Gastroesophageal sphincter (tissue), 4 donors: ENCODE measurements at regions not wholly inside any gene's neighbourhood (a gene's known extent, or its start where the extent isn't known, plus 50 kb on each side); places are given as distances from the start of the nearest gene placed in this dataset.

Experiments used
- ATAC-seq: fragments of 150-250 bp; one replicate; pipeline ENCODE4 v1.9.1; 2016; ENCODE audit warnings: mild to moderate bottlenecking, moderate library complexity
- H3K27ac ChIP-seq, 4 donors: fragments of 200-600 bp; sonication (generic) in 3 of 4; 1 replicate in 3 of 4; 2 replicates in 1 of 4; pipeline ENCODE4 v1.5.1; 2016 to 2019
- H3K27me3 ChIP-seq: fragments of 200-600 bp; sonication (generic); one replicate; pipeline ENCODE4 v1.5.1; 2019
- H3K36me3 ChIP-seq, 2 donors: fragments of 200-600 bp; sonication (generic); one replicate each; pipeline ENCODE4 v1.5.1; 2019; ENCODE audit warnings: control low read depth in 1 of 2
- H3K4me1 ChIP-seq, 3 donors: fragments of 200-600 bp; sonication (generic); 1 replicate in 2 of 3; 2 replicates in 1 of 3; pipeline ENCODE4 v1.5.1; 2016 to 2019; ENCODE audit warnings: control low read depth in 2 of 3
- H3K4me3 ChIP-seq, 2 donors: fragments of 200-600 bp; sonication (generic); one replicate each; pipeline ENCODE4 v1.5.1; 2019; ENCODE audit warnings: mild to moderate bottlenecking in 1 of 2, moderate library complexity in 1 of 2
- H3K9me3 ChIP-seq, 3 donors: fragments of 200-600 bp; sonication (generic); one replicate each; pipeline ENCODE4 v1.5.1; 2017 to 2019; ENCODE audit warnings: control low read depth in 2 of 3
- CTCF ChIP-seq, 4 experiments: fragments of 200-600 bp in 2 of 4; fragments of 450-650 bp in 2 of 4; sonication (generic) in 1 of 4; IDR thresholded peaks; one replicate each; pipeline ENCODE4 v1.5.1; 2017 to 2019; ENCODE audit warnings: antibody characterized with exemption in 4 of 4, mild to moderate bottlenecking in 2 of 4, moderate library complexity in 2 of 4
- EP300 ChIP-seq: sonication (generic); formaldehyde crosslinking; IDR thresholded peaks from one replicate; pipeline ENCODE4 v1.6.1; 2017; ENCODE audit warnings: antibody characterized with exemption, mild to moderate bottlenecking
- POLR2A ChIP-seq, 2 donors: fragments of 450-650 bp; IDR thresholded peaks; one replicate each; pipeline ENCODE4 v1.6.1; 2017; ENCODE audit warnings: antibody characterized with exemption in 2 of 2, mild to moderate bottlenecking in 2 of 2, moderate library complexity in 1 of 2
- POLR2AphosphoS5 ChIP-seq: sonication (generic); formaldehyde crosslinking; IDR thresholded peaks from one replicate; pipeline ENCODE4 v1.6.1; 2017; ENCODE audit warnings: antibody characterized with exemption
- WGBS, 2 donors: methylation state at CpG; one replicate each; pipeline ENCODE4 v1.1.5; 2018; ENCODE audit warnings: low coverage in 1 of 2; 5-methylcytosine and 5-hydroxymethylcytosine counted together

DNA sequence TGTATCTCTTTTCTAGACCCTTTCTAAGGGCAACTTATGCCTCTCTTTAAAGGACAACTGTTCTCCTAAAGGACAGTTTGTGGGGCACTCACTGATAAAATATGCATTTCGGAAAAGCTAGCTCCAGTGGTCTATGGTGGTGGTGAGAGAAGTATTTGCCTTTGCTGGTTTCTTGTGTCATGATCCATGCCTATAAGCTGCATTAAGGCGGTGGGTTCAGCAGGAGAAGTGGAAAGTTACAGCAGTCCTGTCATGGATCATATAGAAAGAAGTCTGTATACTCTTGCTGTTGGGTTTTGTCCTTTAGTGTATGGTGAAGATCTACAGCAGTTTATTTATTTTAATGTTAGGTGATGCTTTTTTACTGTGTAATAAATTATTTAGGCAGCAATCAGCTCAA, 563.9 kb upstream of the PSMD7 start:
- H3K9me3 ChIP-seq = peaks cover 0 to 5% (median 0%) of the 10 kb centered on the region in 3 donors
- WGBS, 2 donors = 88 to 89% methylated on average over 1 to 2 of the region's 2 CpGs
- no peaks in the 10 kb centered on the region for H3K27me3 ChIP-seq
- H3K4me1 ChIP-seq = no peaks in the 10 kb centered on the region
- TF ChIP-seq POLR2A (IDR thresholded peaks at IDR 0.05) = no peak
- no peak for TF ChIP-seq CTCF (IDR thresholded peaks at IDR 0.05)
- no peak for TF ChIP-seq POLR2AphosphoS5
- TF ChIP-seq EP300 = no peak
- no peak overlapping the region for H3K27ac ChIP-seq
- no peak overlapping the region for H3K4me3 ChIP-seq
- no peak for ATAC-seq
- no peaks in the 10 kb centered on the region for H3K36me3 ChIP-seq

GRCh38 chr16:73732143-73732542, 564.5 kb upstream of the PSMD7 start:
- no peaks in the 10 kb centered on the region for H3K36me3 ChIP-seq
- H3K9me3 ChIP-seq = peaks cover 0 to 5% (median 0%) of the 10 kb centered on the region in 3 donors
- WGBS, 2 donors = 40 to 83% methylated on average over 1 of the region's 1 CpG
- H3K4me1 ChIP-seq = no peaks in the 10 kb centered on the region
- no peak for ATAC-seq
- H3K4me3 ChIP-seq = no peak overlapping the region
- H3K27ac ChIP-seq = no peak overlapping the region
- H3K27me3 ChIP-seq = no peaks in the 10 kb centered on the region
- TF ChIP-seq EP300 = no peak
- no peak for TF ChIP-seq POLR2A (IDR thresholded peaks at IDR 0.05)
- no peak for TF ChIP-seq POLR2AphosphoS5
- TF ChIP-seq CTCF (IDR thresholded peaks at IDR 0.05) = no peak

DNA sequence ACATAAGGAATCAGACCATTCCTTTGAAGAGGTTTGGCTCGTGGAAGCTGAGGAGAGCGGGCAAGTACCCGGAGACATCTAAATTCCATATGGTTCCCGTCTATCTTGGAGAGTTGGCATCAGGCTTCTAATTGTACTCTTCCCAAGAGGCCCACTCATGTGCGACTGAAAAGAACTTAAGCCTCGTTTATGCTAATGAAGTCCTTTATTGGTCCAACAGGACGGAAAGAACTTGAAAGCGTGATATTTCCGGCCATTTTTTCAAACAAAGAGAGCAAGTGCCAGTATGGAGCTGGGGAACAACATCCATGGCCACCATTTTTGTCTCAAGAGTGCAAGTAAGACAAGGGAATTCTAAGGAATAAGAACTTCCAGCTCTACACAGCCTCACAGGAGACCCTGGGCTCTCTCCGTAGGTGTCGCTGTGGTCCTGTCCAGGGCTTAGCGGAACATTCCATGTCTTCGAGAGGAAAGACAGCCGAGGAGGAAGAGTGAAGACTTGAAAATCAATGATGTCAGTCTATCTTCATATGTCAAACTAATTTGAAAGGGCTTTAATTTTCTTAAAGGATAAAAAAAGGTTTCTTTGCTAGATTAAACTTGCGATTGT, 566.0 kb upstream of the PSMD7 start:
- no peaks in the 10 kb centered on the region for H3K27me3 ChIP-seq
- TF ChIP-seq EP300 (no peak), POLR2AphosphoS5 (no peak), CTCF (IDR thresholded peaks at IDR 0.05) (no peak), POLR2A (IDR thresholded peaks at IDR 0.05) (no peak)
- no peaks in the 10 kb centered on the region for H3K4me1 ChIP-seq
- no peaks in the 10 kb centered on the region for H3K36me3 ChIP-seq
- H3K9me3 ChIP-seq = peaks cover 0 to 5% (median 0%) of the 10 kb centered on the region in 3 donors
- 80 to 93% methylated on average over 13 to 15 of the region's 15 CpGs for WGBS, 2 donors
- no peak overlapping the region for H3K27ac ChIP-seq
- ATAC-seq = no peak
- H3K4me3 ChIP-seq = no peak overlapping the region

DNA sequence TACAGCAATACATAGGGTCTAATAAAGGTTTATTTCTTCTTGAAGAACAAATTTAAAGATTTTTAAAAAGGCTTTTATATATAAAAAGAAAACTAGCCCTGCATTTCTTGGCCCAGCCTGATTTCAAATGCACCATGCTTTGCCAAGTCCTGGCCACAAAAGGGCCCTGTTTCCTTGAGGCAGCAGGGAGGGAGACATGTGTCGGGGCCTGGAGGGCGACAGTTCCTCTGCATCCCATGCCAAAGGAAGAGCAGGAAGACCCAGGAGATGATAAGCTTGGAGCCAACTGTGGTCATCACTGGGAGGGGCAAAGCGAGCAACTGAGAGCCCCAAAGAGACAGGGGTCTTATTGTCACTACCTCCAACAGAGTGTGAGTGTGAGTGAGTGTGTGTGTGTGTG, 571.5 kb upstream of the PSMD7 start:
- 71 to 80% methylated on average over 1 to 3 of the region's 3 CpGs for WGBS, 2 donors
- Histone ChIP-seq H3K36me3 (no peaks in the 10 kb centered on the region), H3K4me3 (no peak overlapping the region), H3K4me1 (no peaks in the 10 kb centered on the region), H3K27ac (no peak overlapping the region), H3K9me3 (no peaks in the 10 kb centered on the region), H3K27me3 (no peaks in the 10 kb centered on the region)
- ATAC-seq = no peak
- no peak for TF ChIP-seq EP300
- TF ChIP-seq POLR2A (IDR thresholded peaks at IDR 0.05) = no peak
- TF ChIP-seq POLR2AphosphoS5 = no peak
- TF ChIP-seq CTCF (IDR thresholded peaks at IDR 0.05) = no peak

GRCh38 chr16:73724503-73724902, 572.1 kb upstream of the PSMD7 start:
- Histone ChIP-seq H3K27ac (no peak overlapping the region), H3K9me3 (no peaks in the 10 kb centered on the region), H3K4me1 (no peaks in the 10 kb centered on the region), H3K27me3 (no peaks in the 10 kb centered on the region), H3K4me3 (no peak overlapping the region), H3K36me3 (no peaks in the 10 kb centered on the region)
- 36 to 38% methylated on average over 2 of the region's 2 CpGs for WGBS, 2 donors
- no peak for ATAC-seq
- TF ChIP-seq EP300 (no peak), POLR2AphosphoS5 (no peak)
